ENCODE measurements at regions not wholly inside any gene's neighbourhood (a gene's known extent, or its start where the extent isn't known, plus 50 kb on each side); places are given as distances from the start of the nearest gene placed in this dataset.

DNA sequence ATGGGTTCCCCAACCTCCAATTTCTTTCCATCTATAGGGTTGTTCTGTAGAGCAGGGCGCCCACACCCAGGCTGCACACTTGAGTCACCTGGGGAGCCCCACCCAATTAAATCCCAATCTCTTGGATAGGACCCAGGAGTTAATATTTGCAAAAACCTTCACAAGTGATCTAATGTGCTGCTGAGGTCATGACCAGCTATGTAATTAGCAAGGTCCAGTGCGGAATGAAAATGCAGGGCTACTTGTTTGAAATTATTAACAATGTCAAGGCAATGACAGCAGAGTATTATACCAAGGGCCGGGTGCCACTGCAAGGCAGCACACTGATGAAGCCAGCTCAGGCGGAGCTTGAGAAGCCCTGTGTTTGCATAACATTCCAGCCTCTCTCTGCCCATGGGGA, 302.7 kb downstream of the MAF start:
- H3K9ac ChIP-seq (ENCODE audit: insufficient read length, low read depth), result no peak overlapping the region
- H3K36me3 ChIP-seq (ENCODE audit: insufficient read depth, insufficient read length, low read length), result no peaks in the 10 kb centered on the region
- H3K27me3 ChIP-seq (ENCODE audit: insufficient read depth, insufficient read length), result no peaks in the 10 kb centered on the region
- H3K4me1 ChIP-seq (ENCODE audit: insufficient read depth, insufficient read length), result peaks cover 6% of the 10 kb centered on the region
- no peaks in the 10 kb centered on the region for H3K9me3 ChIP-seq (ENCODE audit: insufficient read depth, low read length)
- H3K4me3 ChIP-seq (ENCODE audit: insufficient read length, low read depth), result no peak overlapping the region
- TF ChIP-seq ZNF274 (IDR thresholded peaks at IDR 0.05; ENCODE audit: low read depth, low read length) (no peak), YY1 (IDR thresholded peaks at IDR 0.05; ENCODE audit: insufficient read depth, insufficient read length) (no peak), SUZ12 (IDR thresholded peaks at IDR 0.05; ENCODE audit: extremely low read depth, insufficient read depth, insufficient read length) (no peak)
- no peak for DNase-seq (ENCODE audit: low read depth, low spot score)

DNA sequence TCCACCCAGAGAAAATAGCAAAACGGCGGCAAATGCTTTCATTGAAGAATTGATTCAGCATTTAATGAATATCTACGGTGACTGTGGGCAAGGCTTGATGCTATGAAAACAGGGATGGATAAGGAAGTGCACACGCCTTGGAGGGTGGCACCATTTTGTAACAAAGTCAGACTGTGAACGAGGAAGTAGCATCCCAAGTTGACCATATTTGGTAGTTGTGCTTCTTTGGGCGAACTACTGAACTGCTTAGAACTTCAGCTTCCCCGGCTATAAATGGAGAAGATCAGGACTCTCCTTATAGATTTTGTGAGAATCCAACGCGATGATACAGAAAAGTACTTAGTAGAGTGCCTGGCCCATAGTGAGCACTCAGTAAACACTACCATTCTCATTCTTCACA, 303.2 kb downstream of the MAF start:
- Histone ChIP-seq H3K4me3 (ENCODE audit: insufficient read length, low read depth) (no peak overlapping the region), H3K9ac (ENCODE audit: insufficient read length, low read depth) (no peak overlapping the region), H3K9me3 (ENCODE audit: insufficient read depth, low read length) (no peaks in the 10 kb centered on the region), H3K27me3 (ENCODE audit: insufficient read depth, insufficient read length) (no peaks in the 10 kb centered on the region), H3K4me1 (ENCODE audit: insufficient read depth, insufficient read length) (peaks cover 6% of the 10 kb centered on the region), H3K36me3 (ENCODE audit: insufficient read depth, insufficient read length, low read length) (no peaks in the 10 kb centered on the region)
- no peak for DNase-seq (ENCODE audit: low read depth, low spot score)
- TF ChIP-seq SUZ12 (IDR thresholded peaks at IDR 0.05; ENCODE audit: extremely low read depth, insufficient read depth, insufficient read length) (no peak), YY1 (IDR thresholded peaks at IDR 0.05; ENCODE audit: insufficient read depth, insufficient read length) (no peak), ZNF274 (IDR thresholded peaks at IDR 0.05; ENCODE audit: low read depth, low read length) (no peak)

DNA sequence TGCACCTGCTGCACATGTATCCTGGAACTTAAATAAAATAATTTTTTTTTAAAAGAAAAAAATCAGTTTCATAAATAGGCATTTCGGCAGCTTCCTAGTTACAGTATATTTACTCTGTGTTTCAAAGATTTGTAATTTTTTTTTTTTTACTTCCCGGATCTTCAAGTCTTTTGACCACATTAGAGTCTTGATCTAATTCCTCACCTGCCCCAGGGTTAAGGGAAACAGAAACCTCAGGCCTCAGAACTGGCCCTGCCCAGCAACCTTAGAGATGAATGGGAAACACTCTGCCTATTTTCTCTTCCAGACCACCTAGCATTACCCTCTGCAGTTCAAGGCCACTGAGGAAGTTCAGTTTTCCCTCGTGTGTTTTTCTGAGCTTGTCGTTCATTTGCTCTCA, 304.0 kb downstream of the MAF start:
- no peak for DNase-seq (ENCODE audit: low read depth, low spot score)
- Histone ChIP-seq H3K27me3 (ENCODE audit: insufficient read depth, insufficient read length) (no peaks in the 10 kb centered on the region), H3K4me1 (ENCODE audit: insufficient read depth, insufficient read length) (peaks cover 6% of the 10 kb centered on the region), H3K36me3 (ENCODE audit: insufficient read depth, insufficient read length, low read length) (no peaks in the 10 kb centered on the region), H3K9ac (ENCODE audit: insufficient read length, low read depth) (no peak overlapping the region), H3K9me3 (ENCODE audit: insufficient read depth, low read length) (no peaks in the 10 kb centered on the region), H3K4me3 (ENCODE audit: insufficient read length, low read depth) (no peak overlapping the region)
- TF ChIP-seq YY1 (IDR thresholded peaks at IDR 0.05; ENCODE audit: insufficient read depth, insufficient read length), result no peak
- no peak for TF ChIP-seq ZNF274 (IDR thresholded peaks at IDR 0.05; ENCODE audit: low read depth, low read length)
- no peak for TF ChIP-seq SUZ12 (IDR thresholded peaks at IDR 0.05; ENCODE audit: extremely low read depth, insufficient read depth, insufficient read length)

DNA sequence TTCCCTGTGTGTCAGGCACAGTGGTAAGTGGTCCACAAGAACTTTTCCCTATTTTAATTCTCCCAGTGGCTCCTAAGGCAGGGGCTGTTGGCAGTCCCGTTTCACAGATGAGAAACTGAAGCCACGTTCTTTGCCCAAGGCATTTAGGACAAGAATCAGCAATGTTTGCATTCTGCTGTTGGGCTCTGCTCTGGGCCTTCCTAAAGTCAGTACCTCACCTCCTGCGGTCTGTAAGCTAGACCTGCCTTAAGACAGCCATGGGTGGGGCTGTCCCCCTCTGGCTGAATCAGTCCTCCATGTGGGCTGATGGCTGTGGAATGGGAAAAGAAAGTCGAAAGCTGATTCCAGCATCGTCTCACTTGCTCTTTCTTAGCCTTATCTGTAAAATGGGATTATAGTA, 304.8 kb downstream of the MAF start:
- DNase-seq (ENCODE audit: low read depth, low spot score), result no peak
- Histone ChIP-seq H3K36me3 (ENCODE audit: insufficient read depth, insufficient read length, low read length) (no peaks in the 10 kb centered on the region), H3K27me3 (ENCODE audit: insufficient read depth, insufficient read length) (no peaks in the 10 kb centered on the region), H3K4me1 (ENCODE audit: insufficient read depth, insufficient read length) (peaks cover 6% of the 10 kb centered on the region), H3K4me3 (ENCODE audit: insufficient read length, low read depth) (no peak overlapping the region), H3K9me3 (ENCODE audit: insufficient read depth, low read length) (no peaks in the 10 kb centered on the region), H3K9ac (ENCODE audit: insufficient read length, low read depth) (no peak overlapping the region)
- TF ChIP-seq YY1 (IDR thresholded peaks at IDR 0.05; ENCODE audit: insufficient read depth, insufficient read length) (no peak), SUZ12 (IDR thresholded peaks at IDR 0.05; ENCODE audit: extremely low read depth, insufficient read depth, insufficient read length) (no peak), ZNF274 (IDR thresholded peaks at IDR 0.05; ENCODE audit: low read depth, low read length) (no peak)

DNA sequence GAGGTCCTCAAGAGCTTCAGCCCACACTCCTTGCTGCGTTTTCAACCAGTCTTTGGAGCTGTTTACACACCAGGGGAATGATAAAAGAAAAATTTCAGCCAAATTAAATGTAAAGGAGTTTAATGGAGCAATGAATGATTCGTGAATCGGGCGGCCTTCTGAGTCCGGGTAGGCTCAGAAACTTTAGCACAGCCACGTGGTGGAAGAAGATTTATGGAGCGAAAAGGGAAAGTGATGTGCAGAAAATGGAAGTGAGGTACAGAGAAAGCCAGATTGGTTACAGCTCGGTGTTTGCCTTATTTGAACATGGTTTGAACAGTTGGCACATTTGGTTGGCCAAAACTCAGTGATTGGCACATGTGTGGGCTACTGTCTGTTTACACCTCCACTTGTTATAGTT, 305.4 kb downstream of the MAF start:
- peaks cover 6% of the 10 kb centered on the region for H3K4me1 ChIP-seq (ENCODE audit: insufficient read depth, insufficient read length)

DNA sequence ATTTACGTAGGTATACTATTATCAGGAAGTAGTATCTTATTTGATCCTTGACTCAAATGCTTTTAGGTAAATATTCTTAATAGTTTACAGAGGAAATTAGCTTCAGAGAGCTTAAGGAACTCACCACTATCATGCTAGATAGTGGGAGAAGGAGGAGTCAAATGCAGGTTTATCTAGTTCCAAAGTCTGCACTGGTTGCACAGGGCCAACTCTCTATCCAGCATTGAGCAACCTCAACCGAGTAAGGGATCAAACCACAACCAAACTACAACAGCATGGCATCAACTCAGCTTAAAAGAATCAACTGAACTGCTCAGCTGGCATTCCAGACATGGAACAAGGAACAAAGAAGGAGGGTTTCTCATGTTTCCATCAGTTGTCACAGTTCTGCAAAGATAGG, 306.0 kb downstream of the MAF start:
- Histone ChIP-seq H3K9ac (ENCODE audit: insufficient read length, low read depth) (no peak overlapping the region), H3K4me1 (ENCODE audit: insufficient read depth, insufficient read length) (peaks cover 6% of the 10 kb centered on the region), H3K36me3 (ENCODE audit: insufficient read depth, insufficient read length, low read length) (no peaks in the 10 kb centered on the region), H3K27me3 (ENCODE audit: insufficient read depth, insufficient read length) (no peaks in the 10 kb centered on the region), H3K4me3 (ENCODE audit: insufficient read length, low read depth) (no peak overlapping the region), H3K9me3 (ENCODE audit: insufficient read depth, low read length) (no peaks in the 10 kb centered on the region)
- DNase-seq (ENCODE audit: low read depth, low spot score), result no peak
- no peak for TF ChIP-seq YY1 (IDR thresholded peaks at IDR 0.05; ENCODE audit: insufficient read depth, insufficient read length)
- TF ChIP-seq SUZ12 (IDR thresholded peaks at IDR 0.05; ENCODE audit: extremely low read depth, insufficient read depth, insufficient read length), result no peak
- TF ChIP-seq ZNF274 (IDR thresholded peaks at IDR 0.05; ENCODE audit: low read depth, low read length), result no peak

More for the DNA sequence above, 305.4 kb downstream of the MAF start:
- no peaks in the 10 kb centered on the region for H3K27me3 ChIP-seq (ENCODE audit: insufficient read depth, insufficient read length)
- H3K36me3 ChIP-seq (ENCODE audit: insufficient read depth, insufficient read length, low read length), result no peaks in the 10 kb centered on the region
- H3K9me3 ChIP-seq (ENCODE audit: insufficient read depth, low read length), result no peaks in the 10 kb centered on the region
- no peak overlapping the region for H3K9ac ChIP-seq (ENCODE audit: insufficient read length, low read depth)
- DNase-seq (ENCODE audit: low read depth, low spot score), result no peak
- TF ChIP-seq YY1 (IDR thresholded peaks at IDR 0.05; ENCODE audit: insufficient read depth, insufficient read length) (no peak), SUZ12 (IDR thresholded peaks at IDR 0.05; ENCODE audit: extremely low read depth, insufficient read depth, insufficient read length) (no peak), ZNF274 (IDR thresholded peaks at IDR 0.05; ENCODE audit: low read depth, low read length) (no peak)
- no peak overlapping the region for H3K4me3 ChIP-seq (ENCODE audit: insufficient read length, low read depth)

DNA sequence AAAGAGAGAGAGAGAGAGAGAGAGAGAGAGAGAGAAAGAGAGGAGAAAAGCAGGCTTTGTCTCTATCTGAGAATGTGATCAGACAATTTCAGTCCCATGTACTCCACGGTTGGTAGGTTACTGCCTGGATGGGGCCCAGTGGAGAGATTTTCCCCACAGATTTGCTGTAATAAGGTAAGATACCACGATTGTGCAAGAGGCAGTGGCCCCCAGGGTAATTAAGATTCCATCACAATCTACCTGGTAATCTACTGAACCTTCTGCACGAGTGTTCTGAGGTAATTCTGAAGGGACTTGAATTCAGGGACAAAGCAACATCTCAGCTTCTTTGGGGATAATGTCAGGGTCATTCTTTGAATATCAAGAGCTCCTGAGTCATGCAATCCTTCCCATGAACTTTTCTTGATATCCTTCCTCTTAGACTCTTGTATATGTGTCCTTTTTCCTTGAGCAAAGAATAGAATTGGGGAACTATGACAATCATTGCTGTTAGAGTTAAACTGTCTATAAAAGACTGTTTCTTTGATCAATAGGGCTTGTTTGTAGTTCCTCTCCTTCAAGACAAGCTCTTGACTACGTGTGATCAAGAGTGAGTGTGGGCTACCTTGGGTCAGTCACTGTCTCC, 306.6 kb downstream of the MAF start:
- no peak overlapping the region for H3K4me3 ChIP-seq (ENCODE audit: insufficient read length, low read depth)
- no peak overlapping the region for H3K9ac ChIP-seq (ENCODE audit: insufficient read length, low read depth)
- no peaks in the 10 kb centered on the region for H3K9me3 ChIP-seq (ENCODE audit: insufficient read depth, low read length)
- H3K27me3 ChIP-seq (ENCODE audit: insufficient read depth, insufficient read length), result no peaks in the 10 kb centered on the region
- no peak for TF ChIP-seq SUZ12 (IDR thresholded peaks at IDR 0.05; ENCODE audit: extremely low read depth, insufficient read depth, insufficient read length)
- no peak for TF ChIP-seq ZNF274 (IDR thresholded peaks at IDR 0.05; ENCODE audit: low read depth, low read length)
- TF ChIP-seq YY1 (IDR thresholded peaks at IDR 0.05; ENCODE audit: insufficient read depth, insufficient read length), result no peak
- H3K4me1 ChIP-seq (ENCODE audit: insufficient read depth, insufficient read length), result peaks cover 6% of the 10 kb centered on the region
- no peak for DNase-seq (ENCODE audit: low read depth, low spot score)
- H3K36me3 ChIP-seq (ENCODE audit: insufficient read depth, insufficient read length, low read length), result no peaks in the 10 kb centered on the region
